T47D (cell line): ENCODE measurements at regions not wholly inside any gene's neighbourhood (a gene's known extent, or its start where the extent isn't known, plus 50 kb on each side); places are given as distances from the start of the nearest gene placed in this dataset.
"Not testable (repeated sequence)": the region's sequence is repeated elsewhere in the genome, so short reads cannot be mapped to it uniquely, and the experiment has no call there.

Source experiments
- DNase-seq, 2 experiments: peaks; one replicate each; pipeline versions ENCODE4 v3.0.0 to v3.0.0-alpha.2; 2011 to 2012; ENCODE audit warnings: low read depth in 1 of 2, low spot score in 1 of 2
- JUND ChIP-seq: IDR thresholded peaks from 2 replicates; pipeline ENCODE4 v1.6.1; 2012; ENCODE audit warnings: low read depth
- in situ Hi-C: cut with HindIII; loops from 2 replicates; pipeline ENCODE4 v1.10.0; 2016; ENCODE audit warnings: low sequenced_read_pairs, low pct_unique_long_range_greater_than_20kb

- DNase-seq = peak in 1 of 2 experiments; percentile 64
- in situ Hi-C loops = no loop called here
- TF ChIP-seq JUND = no peak
Observed at GRCh38 chr15:77944002-77944867, 133.3 kb downstream of the TBC1D2B start.

GRCh38 chr15:77942611-77943211 lies 134.8 kb downstream of the TBC1D2B start:
- in situ Hi-C loops = no loop called here

GRCh38 chr15:77941090-77941827 lies 136.3 kb downstream of the TBC1D2B start:
- in situ Hi-C loops, DNase-seq: not testable (repeated sequence)

More at GRCh38 chr15:77942611-77943211, 134.8 kb downstream of the TBC1D2B start:
- TF ChIP-seq JUND = no peak
- DNase-seq = no peak

- in situ Hi-C loops = no loop called here
- no peak for DNase-seq
Observed at GRCh38 chr15:77940381-77940947, 137.0 kb downstream of the TBC1D2B start.

GRCh38 chr15:77939851-77940250 lies 137.7 kb downstream of the TBC1D2B start:
- TF ChIP-seq JUND = no peak
- no peak for DNase-seq
- in situ Hi-C loops = no loop called here

More at GRCh38 chr15:77940381-77940947, 137.0 kb downstream of the TBC1D2B start:
- TF ChIP-seq JUND = no peak

- in situ Hi-C loops, DNase-seq: not testable (repeated sequence)
Observed at GRCh38 chr15:77939026-77939425, 138.5 kb downstream of the TBC1D2B start.

- DNase-seq, in situ Hi-C loops: not testable (repeated sequence)
Observed at GRCh38 chr15:77938546-77938945, 139.0 kb downstream of the TBC1D2B start.

- in situ Hi-C loops, DNase-seq: not testable (repeated sequence)
Observed at GRCh38 chr15:77936567-77936966, 140.9 kb downstream of the TBC1D2B start.

GRCh38 chr15:77934516-77934915 lies 143.0 kb downstream of the TBC1D2B start:
- in situ Hi-C loops, DNase-seq: not testable (repeated sequence)

GRCh38 chr15:77930907-77931306 lies 146.6 kb downstream of the TBC1D2B start:
- DNase-seq, in situ Hi-C loops: not testable (repeated sequence)

- DNase-seq, in situ Hi-C loops: not testable (repeated sequence)
Observed at GRCh38 chr15:77930490-77930889, 147.0 kb downstream of the TBC1D2B start.

- in situ Hi-C loops = not testable (repeated sequence)
- peak in 1 of 2 experiments; percentile 95 for DNase-seq
Observed at GRCh38 chr15:77926789-77927188, 150.7 kb downstream of the TBC1D2B start.

GRCh38 chr15:77926296-77926695 lies 151.2 kb downstream of the TBC1D2B start:
- in situ Hi-C loops = not testable (repeated sequence)

GRCh38 chr15:77925101-77925500 lies 152.4 kb downstream of the TBC1D2B start:
- in situ Hi-C loops, DNase-seq: not testable (repeated sequence)

More at GRCh38 chr15:77926296-77926695, 151.2 kb downstream of the TBC1D2B start:
- not testable (repeated sequence) for DNase-seq
